SJSA1 (cell line): ENCODE measurements at regions not wholly inside any gene's neighbourhood (a gene's known extent, or its start where the extent isn't known, plus 50 kb on each side); places are given as distances from the start of the nearest gene placed in this dataset.

Experiments
- DNase-seq, 2 experiments: peaks; one replicate each; pipeline ENCODE4 v3.0.0-alpha.2; 2015 to 2020; ENCODE audit warnings: low spot score in 2 of 2, low read depth in 1 of 2
- H3K27ac ChIP-seq: fragments of 250-450 bp; sonication (Bioruptor Pico); 2 replicates; pipeline ENCODE4 v1.5.1; 2020; ENCODE audit warnings: mild to moderate bottlenecking, moderate library complexity
- H3K27me3 ChIP-seq: fragments of 250-450 bp; sonication (Bioruptor Pico); replicated peaks from 2 replicates; pipeline ENCODE4 v1.5.1; 2020; ENCODE audit warnings: mild to moderate bottlenecking, moderate library complexity
- H3K36me3 ChIP-seq: fragments of 250-450 bp; sonication (Bioruptor Pico); 2 replicates; pipeline ENCODE4 v1.5.1; 2020; ENCODE audit warnings: mild to moderate bottlenecking
- H3K4me1 ChIP-seq: fragments of 250-450 bp; sonication (Bioruptor Pico); replicated peaks from 2 replicates; pipeline ENCODE4 v1.6.1; 2021; ENCODE audit warnings: mild to moderate bottlenecking
- H3K4me3 ChIP-seq: fragments of 250-450 bp; sonication (Bioruptor Pico); 2 replicates; pipeline ENCODE4 v1.5.1; 2020; ENCODE audit warnings: mild to moderate bottlenecking
- H3K9me3 ChIP-seq: fragments of 250-450 bp; sonication (Bioruptor Pico); replicated peaks from 2 replicates; pipeline ENCODE4 v1.5.1; 2020; ENCODE audit warnings: mild to moderate bottlenecking

DNA sequence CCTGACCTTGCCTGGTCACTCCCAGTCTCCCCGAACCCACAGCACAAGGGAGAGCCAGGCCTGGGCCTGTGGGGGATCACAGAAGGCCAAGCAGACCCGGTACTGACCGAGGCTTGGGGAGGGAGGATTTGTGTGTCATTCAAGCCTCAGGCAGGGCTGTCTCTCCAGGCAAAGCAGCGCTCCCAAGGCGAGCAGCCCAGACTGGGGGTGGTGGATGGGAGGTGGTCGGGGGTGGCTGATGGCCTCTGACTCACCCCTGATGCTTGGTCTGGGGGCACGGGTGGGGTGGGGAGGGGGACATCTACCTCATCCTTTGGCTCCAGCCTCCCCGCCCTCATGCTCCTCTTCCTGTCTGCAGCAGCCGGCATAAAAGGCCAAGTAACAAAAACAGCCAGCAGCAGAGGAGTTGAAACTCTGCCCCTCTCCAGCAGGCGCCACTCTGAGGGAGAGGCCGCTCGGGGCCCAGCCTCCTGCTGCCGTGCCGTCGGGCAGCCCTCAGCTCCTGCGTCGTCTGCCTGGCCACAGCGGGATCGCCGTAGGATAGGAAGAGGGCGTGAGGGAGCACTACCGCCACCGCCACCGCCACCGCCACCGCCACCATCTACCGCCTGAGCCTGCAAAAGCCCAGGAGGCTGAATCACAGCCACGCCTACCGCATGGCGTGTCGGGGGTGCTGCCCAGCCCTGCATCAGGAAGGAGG, 166.0 kb downstream of the OLFM1 start:
- Histone ChIP-seq H3K4me3 (no peak overlapping the region), H3K27ac (no peak overlapping the region), H3K36me3 (no peaks in the 10 kb centered on the region), H3K27me3 (no peaks in the 10 kb centered on the region), H3K9me3 (no peaks in the 10 kb centered on the region), H3K4me1 (no peaks in the 10 kb centered on the region)
- DNase-seq, result no peak

DNA sequence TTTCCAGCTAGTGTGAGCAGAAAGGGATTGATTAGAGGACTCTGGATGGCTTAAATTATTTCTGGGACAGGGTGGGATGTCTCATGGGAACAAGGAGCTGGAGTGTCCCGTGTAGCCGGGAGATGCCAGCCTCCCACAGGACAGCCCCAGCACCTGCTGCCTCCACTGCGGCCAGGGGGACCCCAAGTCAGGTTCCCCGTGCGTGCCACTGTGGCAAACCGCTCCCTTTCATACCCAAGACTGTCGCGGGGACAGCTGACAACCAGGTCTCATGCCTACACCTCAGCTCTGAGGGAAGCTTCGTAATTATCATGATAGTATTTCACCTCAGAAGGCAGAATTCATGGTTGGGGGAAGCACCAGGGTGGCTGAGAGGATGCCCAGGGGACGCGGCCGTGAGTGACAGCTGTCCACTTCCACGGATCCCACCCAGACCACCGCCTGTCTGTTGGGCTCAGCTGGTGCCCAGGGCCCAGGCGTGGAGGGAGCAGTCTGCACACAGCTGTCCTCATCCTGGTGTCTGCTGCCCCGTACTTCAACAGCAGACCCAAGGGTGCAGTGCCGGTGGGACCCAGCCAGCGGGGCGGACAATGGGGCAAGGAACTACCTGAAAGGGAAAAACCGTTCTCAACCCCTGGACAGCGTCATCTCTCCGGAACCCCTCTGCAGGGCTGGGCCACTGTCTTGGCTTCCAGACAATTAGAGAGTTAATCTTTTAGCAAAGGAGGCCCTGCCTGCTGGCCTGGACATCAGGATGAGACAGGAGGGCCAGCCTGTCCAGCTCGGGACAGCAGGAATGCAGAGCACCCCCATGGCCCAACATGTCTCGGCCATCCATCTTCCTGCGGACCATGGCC, 166.9 kb downstream of the OLFM1 start:
- DNase-seq, result no peak

DNA sequence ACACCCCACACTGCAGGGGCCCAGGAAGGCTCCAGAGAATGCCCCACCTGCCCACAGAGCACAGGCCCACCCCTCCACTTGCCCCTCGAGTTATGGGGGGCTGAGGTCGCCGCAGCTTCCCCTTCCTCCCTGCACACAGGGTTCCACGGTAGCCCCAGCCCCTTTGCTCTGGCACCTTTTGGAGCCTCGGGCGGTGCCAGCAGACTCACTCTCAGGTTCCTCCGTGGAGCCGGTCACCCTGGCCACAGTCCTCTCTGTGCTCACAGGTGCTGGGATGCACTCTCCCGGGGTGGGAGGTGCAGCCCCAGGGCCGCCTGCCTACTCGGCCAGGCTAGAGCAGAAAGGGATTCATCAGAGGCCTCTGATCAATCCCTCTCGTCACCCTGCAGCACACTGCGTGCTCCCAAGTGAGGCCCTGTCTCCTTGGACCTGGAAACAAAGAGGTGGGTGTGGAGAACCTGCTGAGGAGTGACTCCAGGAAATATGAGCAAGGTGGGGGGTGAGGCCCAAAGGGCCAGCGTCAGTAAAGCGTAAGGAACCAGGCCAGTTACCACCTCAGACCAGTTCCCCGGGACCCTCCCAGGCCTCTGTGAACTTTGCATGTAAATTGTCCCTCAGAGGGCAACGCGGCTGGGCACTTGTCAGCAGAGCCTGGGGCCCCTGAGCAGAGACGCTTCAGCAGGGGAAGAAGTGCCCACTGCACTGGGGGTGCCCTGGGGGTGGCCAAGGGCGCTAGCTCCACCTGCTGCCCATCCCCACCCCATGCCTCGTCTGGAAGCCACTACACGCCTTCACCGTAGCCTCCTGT, 167.8 kb downstream of the OLFM1 start:
- no peak overlapping the region for H3K27ac ChIP-seq
- no peaks in the 10 kb centered on the region for H3K27me3 ChIP-seq
- DNase-seq, result no peak
- H3K4me3 ChIP-seq, result no peak overlapping the region
- H3K4me1 ChIP-seq, result no peaks in the 10 kb centered on the region
- H3K9me3 ChIP-seq, result no peaks in the 10 kb centered on the region
- H3K36me3 ChIP-seq, result no peaks in the 10 kb centered on the region

More for the DNA sequence above, 166.9 kb downstream of the OLFM1 start:
- no peaks in the 10 kb centered on the region for H3K36me3 ChIP-seq
- no peaks in the 10 kb centered on the region for H3K4me1 ChIP-seq
- H3K27me3 ChIP-seq, result no peaks in the 10 kb centered on the region
- H3K9me3 ChIP-seq, result no peaks in the 10 kb centered on the region
- no peak overlapping the region for H3K27ac ChIP-seq
- H3K4me3 ChIP-seq, result no peak overlapping the region

DNA sequence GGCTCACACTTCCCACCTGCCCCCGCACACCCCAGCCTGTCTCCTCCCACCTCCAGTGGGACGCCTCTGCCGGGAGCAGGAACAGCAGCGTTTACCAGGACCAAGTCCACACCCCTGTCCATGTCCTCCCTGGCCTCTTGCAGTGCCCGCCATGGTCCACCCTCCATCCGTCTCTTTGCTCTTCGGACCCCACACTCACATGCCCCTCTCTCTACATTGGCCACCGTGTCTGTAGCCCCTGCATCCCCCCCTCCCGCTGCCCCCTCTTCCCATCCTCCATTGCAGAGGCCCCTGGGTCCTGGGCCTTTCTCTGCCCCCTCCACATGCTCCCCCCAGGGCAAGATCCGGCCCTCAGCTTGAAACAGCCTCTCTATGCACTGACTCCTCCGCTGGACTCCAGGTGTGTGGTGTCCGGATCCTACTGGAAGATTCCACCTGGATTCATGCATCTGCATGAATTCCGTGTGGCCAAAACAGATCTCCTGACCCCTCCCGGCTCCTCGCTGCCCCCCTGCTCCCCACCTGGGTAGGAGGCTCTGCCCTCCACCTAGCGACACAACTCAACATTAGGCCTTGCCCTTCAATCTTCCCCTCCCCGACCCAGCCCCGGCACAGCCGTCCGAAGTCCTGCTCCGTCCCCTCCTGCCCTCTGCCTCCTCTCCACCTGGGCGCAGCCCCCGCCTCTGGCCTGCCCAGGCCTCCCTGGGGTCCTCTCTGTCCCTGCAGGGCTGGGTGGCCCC, 168.5 kb downstream of the OLFM1 start:
- H3K4me1 ChIP-seq, result no peaks in the 10 kb centered on the region
- H3K27ac ChIP-seq, result no peak overlapping the region
- H3K4me3 ChIP-seq, result no peak overlapping the region
- H3K36me3 ChIP-seq, result no peaks in the 10 kb centered on the region
- no peaks in the 10 kb centered on the region for H3K27me3 ChIP-seq
- H3K9me3 ChIP-seq, result no peaks in the 10 kb centered on the region
- no peak for DNase-seq

DNA sequence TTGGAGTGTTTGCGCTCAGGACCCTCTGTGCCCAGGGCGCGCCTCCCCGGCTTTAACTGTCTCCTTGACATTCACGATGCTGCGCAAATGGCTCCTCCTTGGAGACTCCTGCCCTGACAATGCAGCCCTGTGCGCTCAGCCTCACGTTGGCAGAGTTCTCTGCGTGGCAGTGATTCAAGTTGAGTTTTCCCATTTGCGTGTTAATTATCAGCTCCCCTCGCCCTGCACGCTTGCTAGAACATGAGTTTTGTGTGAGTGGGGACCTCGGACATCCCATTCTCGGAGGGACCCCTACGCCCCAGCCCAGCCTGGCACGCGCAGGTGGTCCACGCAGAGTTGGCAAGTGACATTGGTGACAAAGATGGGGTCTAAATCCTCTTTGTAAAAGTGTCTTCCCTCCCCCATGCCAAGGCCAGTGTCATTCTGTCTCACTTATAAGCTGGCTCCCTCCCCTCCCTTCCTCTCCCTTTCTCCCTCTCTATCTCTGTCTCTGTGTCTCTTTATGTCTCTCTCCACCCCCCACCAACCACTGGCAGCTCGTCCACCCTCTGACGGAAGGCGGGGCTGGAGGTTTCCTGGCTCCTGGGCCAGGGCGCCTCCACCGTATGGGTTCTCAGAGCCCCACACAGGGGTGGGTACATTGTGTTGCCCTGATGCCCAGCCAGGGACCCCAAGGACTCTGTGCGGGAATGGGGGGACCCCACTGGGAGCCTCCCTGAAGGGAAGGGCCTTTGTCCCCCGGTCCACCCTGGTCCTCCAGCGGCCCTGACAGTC, 169.3 kb downstream of the OLFM1 start:
- no peak for DNase-seq
- no peak overlapping the region for H3K4me3 ChIP-seq
- no peaks in the 10 kb centered on the region for H3K36me3 ChIP-seq
- no peaks in the 10 kb centered on the region for H3K4me1 ChIP-seq
- no peaks in the 10 kb centered on the region for H3K9me3 ChIP-seq
- no peaks in the 10 kb centered on the region for H3K27me3 ChIP-seq
- H3K27ac ChIP-seq, result no peak overlapping the region

DNA sequence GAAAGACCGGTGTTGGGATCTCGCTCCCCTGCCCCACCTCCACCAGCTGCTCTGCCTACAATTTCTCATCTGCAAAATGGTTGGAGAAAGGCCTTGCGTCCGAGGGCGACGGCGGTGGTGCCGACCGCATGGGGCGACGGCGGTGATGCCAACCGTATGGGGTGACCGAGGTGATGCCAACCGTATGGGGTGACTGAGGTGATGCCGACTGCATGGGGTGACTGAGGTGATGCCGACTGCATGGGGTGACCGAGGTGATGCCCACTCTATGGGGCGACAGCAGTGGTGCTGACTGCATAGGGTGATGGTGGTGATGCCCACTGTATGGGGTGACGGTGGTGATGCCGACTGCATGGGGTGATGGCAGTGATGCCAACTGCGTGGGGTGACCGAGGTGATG, 171.0 kb downstream of the OLFM1 start:
- Histone ChIP-seq H3K27me3 (no peaks in the 10 kb centered on the region), H3K4me1 (no peaks in the 10 kb centered on the region), H3K27ac (no peak overlapping the region), H3K36me3 (no peaks in the 10 kb centered on the region), H3K4me3 (no peak overlapping the region), H3K9me3 (no peaks in the 10 kb centered on the region)
- DNase-seq, result no peak

DNA sequence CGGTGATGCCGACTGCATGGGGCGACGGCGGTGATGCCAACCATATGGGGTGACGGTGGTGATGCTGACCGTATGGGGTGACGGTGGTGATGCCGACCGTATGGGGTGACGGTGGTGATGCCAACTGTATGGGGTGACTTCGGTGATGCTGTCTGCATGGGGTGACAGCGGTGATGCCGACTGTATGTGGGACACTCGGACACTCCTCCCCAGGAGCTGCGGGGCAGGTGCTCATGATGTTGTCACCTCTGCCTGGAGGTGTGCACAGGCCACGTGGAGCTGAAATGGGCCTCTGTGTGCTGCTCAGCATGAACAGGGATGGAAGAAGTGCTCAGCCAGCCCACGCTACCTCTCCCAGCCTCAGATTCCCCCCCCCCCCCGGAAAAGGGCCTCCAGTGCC, 171.8 kb downstream of the OLFM1 start:
- H3K36me3 ChIP-seq, result no peaks in the 10 kb centered on the region
- no peaks in the 10 kb centered on the region for H3K4me1 ChIP-seq
- H3K27ac ChIP-seq, result no peak overlapping the region
- no peak overlapping the region for H3K4me3 ChIP-seq
- DNase-seq, result no peak
- H3K27me3 ChIP-seq, result no peaks in the 10 kb centered on the region
- no peaks in the 10 kb centered on the region for H3K9me3 ChIP-seq

DNA sequence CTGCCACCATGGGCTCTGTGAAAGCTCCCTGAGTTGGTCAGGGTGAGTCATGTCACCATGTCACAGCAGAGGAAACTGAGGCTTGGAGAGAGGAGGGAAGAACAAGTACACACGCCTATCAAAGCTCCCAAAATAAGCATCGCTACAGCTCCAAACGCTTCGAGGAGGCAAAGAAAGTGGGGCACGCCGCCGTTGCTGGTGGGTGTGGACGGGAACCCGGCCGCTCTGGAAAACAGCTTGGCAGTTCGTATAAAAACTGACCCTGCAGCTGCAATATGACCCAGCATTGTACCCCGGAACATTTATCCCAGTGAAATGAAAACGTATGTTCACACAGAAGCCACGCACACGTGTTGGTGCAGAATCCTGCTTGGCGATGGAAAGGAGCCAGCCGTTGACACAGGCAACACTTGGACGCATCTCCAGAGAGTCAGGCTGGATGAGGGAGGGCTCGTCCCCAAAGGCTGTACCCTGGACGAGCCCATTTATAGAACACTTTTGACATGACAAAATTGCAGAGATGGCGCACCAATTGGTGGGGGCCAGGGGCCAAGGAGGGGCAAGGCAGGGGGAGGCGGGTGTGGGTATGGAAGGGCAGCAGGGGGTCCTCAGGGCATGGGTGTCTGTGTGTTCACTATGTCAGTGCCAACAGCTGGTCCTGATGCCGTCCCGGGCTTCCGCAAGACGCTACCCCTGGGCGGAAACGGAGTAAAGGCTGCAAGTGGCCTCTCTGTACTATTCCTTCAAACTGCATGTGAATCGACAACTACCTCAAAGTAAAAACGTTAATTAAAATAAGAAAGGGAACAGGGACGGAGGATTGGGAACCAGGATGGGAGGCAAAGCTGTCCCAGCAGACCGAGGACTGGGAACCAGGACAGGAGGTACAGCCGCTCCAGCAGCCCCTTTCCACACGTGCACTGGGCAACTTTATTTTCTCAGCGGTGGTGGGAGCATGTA, 173.0 kb downstream of the OLFM1 start:
- no peaks in the 10 kb centered on the region for H3K4me1 ChIP-seq
- no peak for DNase-seq
- H3K9me3 ChIP-seq, result no peaks in the 10 kb centered on the region
- H3K27me3 ChIP-seq, result no peaks in the 10 kb centered on the region
- no peaks in the 10 kb centered on the region for H3K36me3 ChIP-seq
- no peak overlapping the region for H3K4me3 ChIP-seq
- no peak overlapping the region for H3K27ac ChIP-seq

DNA sequence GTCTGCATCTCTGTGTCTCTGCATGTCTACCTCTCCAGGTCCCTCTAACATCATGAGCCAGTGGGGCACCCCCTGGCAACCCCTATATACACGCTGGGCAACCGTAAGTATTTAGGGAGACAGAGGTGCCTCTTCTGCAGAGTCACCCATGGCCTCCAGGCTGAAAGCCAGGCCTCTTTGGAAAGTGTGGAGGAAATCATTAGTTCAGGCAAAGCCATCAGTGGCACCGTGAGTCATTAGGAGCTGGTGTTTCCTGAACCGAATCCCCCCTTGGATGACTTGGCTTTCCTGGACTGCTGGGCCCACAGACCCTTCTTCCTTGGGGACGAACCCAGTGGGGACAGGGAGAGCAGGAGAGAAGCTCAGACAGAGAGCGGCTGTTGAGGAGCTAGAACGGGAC, 174.8 kb downstream of the OLFM1 start:
- no peaks in the 10 kb centered on the region for H3K36me3 ChIP-seq
- H3K4me1 ChIP-seq, result no peaks in the 10 kb centered on the region
- H3K27me3 ChIP-seq, result no peaks in the 10 kb centered on the region
- no peak overlapping the region for H3K27ac ChIP-seq
- no peaks in the 10 kb centered on the region for H3K9me3 ChIP-seq
- DNase-seq, result no peak
- no peak overlapping the region for H3K4me3 ChIP-seq

DNA sequence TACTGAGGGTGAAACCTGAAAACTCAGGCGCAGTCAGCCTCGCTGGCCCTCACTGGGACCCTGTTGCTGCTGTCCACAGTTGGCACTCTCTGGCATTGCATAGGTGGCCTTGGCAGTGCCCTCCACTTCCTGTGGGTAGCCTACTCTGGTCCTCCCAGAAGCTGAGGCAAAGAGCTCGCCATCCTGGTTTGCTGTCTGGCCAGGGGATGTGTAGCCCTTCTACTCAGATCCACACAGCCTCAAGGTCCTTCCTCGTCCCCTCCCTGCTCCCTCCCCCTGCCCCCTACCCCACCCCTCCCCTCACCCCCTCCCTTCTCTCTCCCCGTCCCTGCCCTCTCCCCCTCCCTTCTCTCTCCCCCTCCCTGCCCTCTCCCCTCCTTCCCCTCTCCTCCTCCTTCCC, 176.0 kb downstream of the OLFM1 start:
- Histone ChIP-seq H3K36me3 (no peaks in the 10 kb centered on the region), H3K27me3 (no peaks in the 10 kb centered on the region; the same call in 1 of the 2 replicates), H3K9me3 (no peaks in the 10 kb centered on the region), H3K27ac (no peak overlapping the region), H3K4me1 (no peaks in the 10 kb centered on the region), H3K4me3 (no peak overlapping the region)
- no peak for DNase-seq

DNA sequence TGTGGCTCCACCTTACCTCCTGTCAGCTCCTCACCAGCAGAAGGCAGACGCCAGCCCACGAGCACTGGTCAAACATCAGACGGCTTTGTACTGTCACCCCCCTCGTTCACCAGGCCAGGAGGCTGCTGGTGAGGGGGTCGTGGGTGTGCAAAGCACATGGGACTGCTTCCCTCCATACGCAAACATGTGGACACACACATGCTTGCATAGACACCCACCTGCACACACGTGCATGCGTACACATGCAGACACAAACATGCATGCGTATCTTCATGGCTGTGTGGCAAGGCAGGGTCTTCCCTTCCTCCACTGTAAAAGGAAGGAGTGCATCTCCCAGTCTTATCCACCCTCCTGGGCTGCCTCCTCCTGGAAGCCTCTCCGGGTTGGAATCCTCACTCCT, 178.5 kb downstream of the OLFM1 start:
- DNase-seq, result no peak
- H3K9me3 ChIP-seq, result no peaks in the 10 kb centered on the region
- H3K4me3 ChIP-seq, result no peak overlapping the region

DNA sequence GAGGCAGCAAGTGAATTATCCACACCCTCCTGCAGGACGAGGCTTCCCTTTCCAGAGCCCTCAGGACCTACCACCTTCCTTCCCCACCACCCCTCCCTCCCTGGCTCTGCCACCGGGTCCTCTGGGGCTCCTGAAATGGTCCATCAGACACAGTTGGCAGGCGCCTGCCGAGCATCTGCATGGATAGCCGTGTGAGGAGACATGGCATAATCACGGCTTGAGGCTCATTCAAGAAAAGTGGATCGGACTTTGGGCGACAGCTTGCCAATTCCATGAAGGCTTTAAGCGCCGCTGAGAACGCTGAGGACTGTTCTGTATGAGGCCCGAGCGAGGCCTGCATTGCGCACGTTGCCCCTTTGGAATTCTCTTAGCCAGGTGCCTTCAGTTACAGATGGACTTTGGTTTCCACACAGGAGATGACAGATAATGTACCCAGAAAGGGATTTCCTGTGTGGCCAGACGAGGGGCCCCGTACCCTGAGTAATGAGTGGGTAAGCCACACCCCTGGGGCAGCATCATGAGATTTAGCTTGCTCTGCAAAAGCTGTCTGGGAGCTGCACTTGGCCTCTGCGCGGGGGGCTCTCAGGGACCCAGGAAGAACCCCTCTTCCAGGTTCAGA, 179.8 kb downstream of the OLFM1 start:
- no peaks in the 10 kb centered on the region for H3K9me3 ChIP-seq
- no peaks in the 10 kb centered on the region for H3K36me3 ChIP-seq
- H3K27me3 ChIP-seq, result no peaks in the 10 kb centered on the region; the same call in 1 of the 2 replicates
- no peak overlapping the region for H3K4me3 ChIP-seq
- H3K27ac ChIP-seq, result no peak overlapping the region
- no peaks in the 10 kb centered on the region for H3K4me1 ChIP-seq
- DNase-seq, result no peak

More for the DNA sequence above, 178.5 kb downstream of the OLFM1 start:
- H3K36me3 ChIP-seq, result no peaks in the 10 kb centered on the region
- H3K4me1 ChIP-seq, result no peaks in the 10 kb centered on the region
- H3K27ac ChIP-seq, result no peak overlapping the region
- no peaks in the 10 kb centered on the region; the same call in 1 of the 2 replicates for H3K27me3 ChIP-seq
